ENCODE measurements at regions not wholly inside any gene's neighbourhood (a gene's known extent, or its start where the extent isn't known, plus 50 kb on each side); places are given as distances from the start of the nearest gene placed in this dataset.
"Not testable (repeated sequence)": the region's sequence is repeated elsewhere in the genome, so short reads cannot be mapped to it uniquely, and the experiment has no call there.

GRCh38 chr2:226467221-226467620 lies 332.4 kb downstream of the IRS1 start:
- no peak for DNase-seq

- no peak for DNase-seq
Measured at GRCh38 chr2:226466589-226466988, 333.0 kb downstream of the IRS1 start.

- no peak for DNase-seq
Measured at GRCh38 chr2:226466124-226466523, 333.5 kb downstream of the IRS1 start.

GRCh38 chr2:226464380-226464779 lies 335.2 kb downstream of the IRS1 start:
- no peak for DNase-seq

- DNase-seq: no peak
Measured at GRCh38 chr2:226463154-226463553, 336.5 kb downstream of the IRS1 start.

GRCh38 chr2:226461981-226462380 lies 337.6 kb downstream of the IRS1 start:
- DNase-seq: no peak

- not testable (repeated sequence) for DNase-seq
Measured at GRCh38 chr2:226456144-226456543, 343.5 kb downstream of the IRS1 start.

GRCh38 chr2:226452768-226453167 lies 346.9 kb downstream of the IRS1 start:
- no peak for DNase-seq

GRCh38 chr2:226451486-226451885 lies 348.1 kb downstream of the IRS1 start:
- no peak for DNase-seq

GRCh38 chr2:226450141-226450540 lies 349.5 kb downstream of the IRS1 start:
- DNase-seq: no peak

- no peak for DNase-seq
Measured at GRCh38 chr2:226447338-226448300, 352.0 kb downstream of the IRS1 start.

GRCh38 chr2:226446406-226447001 lies 353.1 kb downstream of the IRS1 start:
- no peak for DNase-seq

GRCh38 chr2:226445216-226445861 lies 354.3 kb downstream of the IRS1 start:
- no peak for DNase-seq

GRCh38 chr2:226443112-226443511 lies 356.5 kb downstream of the IRS1 start:
- no peak for DNase-seq

GRCh38 chr2:226440127-226440918 lies 359.3 kb downstream of the IRS1 start:
- no peak for DNase-seq

- DNase-seq: no peak
Measured at GRCh38 chr2:226439337-226439736, 360.3 kb downstream of the IRS1 start.

- no peak for DNase-seq
Measured at GRCh38 chr2:226435146-226435545, 364.5 kb downstream of the IRS1 start.

- no peak for DNase-seq
Measured at GRCh38 chr2:226434702-226435101, 364.9 kb downstream of the IRS1 start.

- no peak for DNase-seq
Measured at GRCh38 chr2:226431288-226431948, 368.2 kb downstream of the IRS1 start.

GRCh38 chr2:226429476-226429875 lies 370.1 kb downstream of the IRS1 start:
- no peak for DNase-seq

GRCh38 chr2:226427538-226428307 lies 371.9 kb downstream of the IRS1 start:
- no peak for DNase-seq

All from dermis blood vessel endothelial cell (primary cell).